ENCODE measurements at regions not wholly inside any gene's neighbourhood (a gene's known extent, or its start where the extent isn't known, plus 50 kb on each side); places are given as distances from the start of the nearest gene placed in this dataset.

- Histone ChIP-seq H3K4me3 (ENCODE audit: low read depth, low read length) (no peak overlapping the region), H3K9me3 (ENCODE audit: control insufficient read depth, insufficient read depth, low read length) (peaks cover 30% of the 10 kb centered on the region), H3K27ac (ENCODE audit: low read depth, low read length) (no peak overlapping the region), H3K27me3 (ENCODE audit: control insufficient read depth, insufficient read depth, low read length) (no peaks in the 10 kb centered on the region)
- TF ChIP-seq CTCF (IDR thresholded peaks at IDR 0.05; ENCODE audit: low read depth, low read length), result no peak
- ChIA-PET CTCF (no interaction called here), POLR2A (no interaction called here)
- DNase-seq (ENCODE audit: low read depth, low spot score), result no peak
Observed at GRCh38 chr16:26374279-26374925, 682.6 kb downstream of the HS3ST4 start.

- no peaks in the 10 kb centered on the region for H3K27me3 ChIP-seq (ENCODE audit: control insufficient read depth, insufficient read depth, low read length)
- no peak overlapping the region for H3K27ac ChIP-seq (ENCODE audit: low read depth, low read length)
- no peak for TF ChIP-seq CTCF (IDR thresholded peaks at IDR 0.05; ENCODE audit: low read depth, low read length)
- POLR2A ChIA-PET, result no interaction called here
- no peak overlapping the region for H3K4me3 ChIP-seq (ENCODE audit: low read depth, low read length)
- DNase-seq (ENCODE audit: low read depth, low spot score), result no peak
- CTCF ChIA-PET, result no interaction called here
- H3K9me3 ChIP-seq (ENCODE audit: control insufficient read depth, insufficient read depth, low read length), result peaks cover 26% of the 10 kb centered on the region
Observed at GRCh38 chr16:26382586-26382985, 684.1 kb upstream of the C16orf82 start.

GRCh38 chr16:26386096-26386495 lies 680.6 kb upstream of the C16orf82 start:
- TF ChIP-seq CTCF (IDR thresholded peaks at IDR 0.05; ENCODE audit: low read depth, low read length), result no peak
- DNase-seq (ENCODE audit: low read depth, low spot score), result no peak
- Histone ChIP-seq H3K9me3 (ENCODE audit: control insufficient read depth, insufficient read depth, low read length) (peaks cover 11% of the 10 kb centered on the region), H3K27ac (ENCODE audit: low read depth, low read length) (no peak overlapping the region), H3K4me3 (ENCODE audit: low read depth, low read length) (no peak overlapping the region), H3K27me3 (ENCODE audit: control insufficient read depth, insufficient read depth, low read length) (no peaks in the 10 kb centered on the region)
- ChIA-PET CTCF (no interaction called here), POLR2A (no interaction called here)

- no peak for TF ChIP-seq CTCF (IDR thresholded peaks at IDR 0.05; ENCODE audit: low read depth, low read length)
- CTCF ChIA-PET, result no interaction called here
Observed at GRCh38 chr16:26391833-26392232, 674.9 kb upstream of the C16orf82 start.

GRCh38 chr16:26394409-26394808 lies 672.3 kb upstream of the C16orf82 start:
- no peak for DNase-seq (ENCODE audit: low read depth, low spot score)
- no peaks in the 10 kb centered on the region for H3K27me3 ChIP-seq (ENCODE audit: control insufficient read depth, insufficient read depth, low read length)
- no peak for TF ChIP-seq CTCF (IDR thresholded peaks at IDR 0.05; ENCODE audit: low read depth, low read length)
- H3K4me3 ChIP-seq (ENCODE audit: low read depth, low read length), result no peak overlapping the region
- peaks cover 4% of the 10 kb centered on the region for H3K9me3 ChIP-seq (ENCODE audit: control insufficient read depth, insufficient read depth, low read length)
- POLR2A ChIA-PET, result no interaction called here
- H3K27ac ChIP-seq (ENCODE audit: low read depth, low read length), result no peak overlapping the region
- CTCF ChIA-PET, result no interaction called here

More at GRCh38 chr16:26391833-26392232, 674.9 kb upstream of the C16orf82 start:
- POLR2A ChIA-PET, result no interaction called here
- no peak overlapping the region for H3K4me3 ChIP-seq (ENCODE audit: low read depth, low read length)
- no peaks in the 10 kb centered on the region for H3K27me3 ChIP-seq (ENCODE audit: control insufficient read depth, insufficient read depth, low read length)
- peaks cover 4% of the 10 kb centered on the region for H3K9me3 ChIP-seq (ENCODE audit: control insufficient read depth, insufficient read depth, low read length)
- no peak for DNase-seq (ENCODE audit: low read depth, low spot score)
- no peak overlapping the region for H3K27ac ChIP-seq (ENCODE audit: low read depth, low read length)
